HG03135 (cell line): ENCODE measurements at regions not wholly inside any gene's neighbourhood (a gene's known extent, or its start where the extent isn't known, plus 50 kb on each side); places are given as distances from the start of the nearest gene placed in this dataset.
"Not testable (repeated sequence)": the region's sequence is repeated elsewhere in the genome, so short reads cannot be mapped to it uniquely, and the experiment has no call there.

Source experiments
- ATAC-seq: cut with Tn5 transposase; IDR thresholded peaks from one replicate; pipeline ENCODE4 v1.9.1; 2021; ENCODE audit warnings: mild to moderate bottlenecking, moderate library complexity; ENCODE audit not compliant: unreplicated experiment

DNA sequence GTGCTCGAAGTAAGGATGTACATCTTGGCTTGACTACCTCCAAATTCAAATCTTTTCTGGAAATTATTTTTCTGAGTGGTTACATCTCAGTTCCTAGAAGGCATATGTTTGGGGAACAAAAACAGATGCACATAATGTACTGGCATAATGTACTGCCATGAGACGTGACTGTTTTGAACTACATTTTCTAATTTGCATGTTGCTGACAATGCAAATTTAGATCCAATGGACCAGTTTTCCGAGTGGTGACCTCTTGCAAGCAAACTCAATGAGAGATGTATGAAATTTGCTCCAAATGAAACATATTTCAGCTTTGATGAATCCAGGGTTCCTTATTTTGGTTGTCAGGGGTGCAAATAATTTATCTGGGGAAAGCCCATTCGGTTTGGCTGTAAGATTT is 694.3 kb downstream of the GRXCR1 start:
- no peak for ATAC-seq

DNA sequence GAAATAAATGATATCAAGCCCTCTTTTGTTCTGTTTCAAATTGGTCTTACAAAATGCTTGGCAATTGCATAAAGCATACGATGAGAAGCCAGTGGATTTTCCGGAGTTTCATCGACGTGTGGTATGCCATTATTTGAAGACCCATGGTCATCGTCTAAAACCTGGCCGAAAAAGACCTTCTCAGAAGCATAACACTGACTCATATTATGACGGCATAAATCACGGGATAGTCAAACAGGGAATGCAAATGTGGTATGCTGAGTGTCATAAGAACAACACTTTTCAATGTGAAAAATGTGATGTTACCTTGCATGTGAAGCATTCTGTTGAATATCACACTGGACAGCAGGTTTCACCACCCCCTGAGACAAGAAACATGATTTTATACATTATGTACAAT is 695.2 kb downstream of the GRXCR1 start:
- ATAC-seq, result no peak

GRCh38 chr4:43607400-43607799 is 714.9 kb downstream of the GRXCR1 start:
- ATAC-seq, result no peak

- ATAC-seq, result no peak
These were observed 715.4 kb downstream of the GRXCR1 start for GRCh38 chr4:43607827-43608461.

- no peak for ATAC-seq
These were observed 726.7 kb downstream of the GRXCR1 start for GRCh38 chr4:43619219-43619618.

DNA sequence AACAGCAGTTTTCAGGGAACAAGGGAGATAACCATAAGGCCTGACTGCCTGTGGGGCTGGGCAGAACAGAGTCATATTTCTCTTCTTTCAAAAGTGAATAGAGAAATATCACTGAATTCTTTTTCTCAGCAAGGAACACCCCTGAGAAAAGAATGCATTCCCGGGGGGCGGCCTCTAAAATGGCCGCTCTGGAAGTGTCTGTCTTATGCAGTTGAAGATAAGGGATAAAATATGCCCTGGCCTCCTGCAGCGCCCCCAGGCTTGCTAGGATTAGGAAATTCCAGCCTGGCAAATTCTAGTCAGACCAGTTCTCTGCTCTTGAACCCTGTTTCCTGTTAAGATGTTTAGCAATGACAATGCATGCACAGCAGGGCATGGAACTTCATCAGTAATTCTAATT is 745.4 kb downstream of the GRXCR1 start:
- not testable (repeated sequence) for ATAC-seq

DNA sequence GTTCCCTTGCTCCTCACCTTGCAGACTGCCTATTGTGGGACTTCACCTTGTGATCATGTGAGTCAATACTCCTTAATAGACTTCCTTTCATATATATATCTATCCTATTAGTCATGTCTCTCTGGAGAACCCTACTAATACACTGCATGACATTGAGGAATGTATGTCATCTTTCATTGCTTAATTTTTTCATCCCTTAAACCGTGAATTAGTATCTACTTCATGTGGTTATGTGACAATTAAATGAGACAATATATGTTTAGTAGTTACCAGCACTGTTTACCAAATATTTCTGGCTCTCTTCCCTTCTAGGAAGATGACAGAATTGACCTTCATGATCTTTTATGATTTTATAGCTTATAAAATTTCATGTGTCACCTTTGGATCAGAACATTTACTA is 759.5 kb downstream of the GRXCR1 start:
- ATAC-seq, result no peak

DNA sequence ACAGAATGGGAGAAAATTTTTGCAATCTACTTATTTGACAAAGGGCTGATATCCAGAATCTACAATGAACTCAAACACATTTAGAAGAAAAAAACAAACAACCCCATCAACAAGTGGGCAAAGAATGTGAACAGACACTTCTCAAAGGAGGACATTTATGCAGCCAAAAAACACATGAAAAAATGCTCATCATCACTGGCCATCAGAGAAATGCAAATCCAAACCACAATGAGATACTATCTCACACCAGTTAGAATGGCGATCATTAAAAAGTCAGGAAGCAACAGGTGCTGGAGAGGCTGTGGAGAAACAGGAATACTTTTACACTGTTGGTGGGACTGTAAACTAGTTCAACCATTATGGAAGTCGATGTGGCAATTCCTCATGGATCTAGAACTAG is 767.0 kb downstream of the GRXCR1 start:
- not testable (repeated sequence) for ATAC-seq

DNA sequence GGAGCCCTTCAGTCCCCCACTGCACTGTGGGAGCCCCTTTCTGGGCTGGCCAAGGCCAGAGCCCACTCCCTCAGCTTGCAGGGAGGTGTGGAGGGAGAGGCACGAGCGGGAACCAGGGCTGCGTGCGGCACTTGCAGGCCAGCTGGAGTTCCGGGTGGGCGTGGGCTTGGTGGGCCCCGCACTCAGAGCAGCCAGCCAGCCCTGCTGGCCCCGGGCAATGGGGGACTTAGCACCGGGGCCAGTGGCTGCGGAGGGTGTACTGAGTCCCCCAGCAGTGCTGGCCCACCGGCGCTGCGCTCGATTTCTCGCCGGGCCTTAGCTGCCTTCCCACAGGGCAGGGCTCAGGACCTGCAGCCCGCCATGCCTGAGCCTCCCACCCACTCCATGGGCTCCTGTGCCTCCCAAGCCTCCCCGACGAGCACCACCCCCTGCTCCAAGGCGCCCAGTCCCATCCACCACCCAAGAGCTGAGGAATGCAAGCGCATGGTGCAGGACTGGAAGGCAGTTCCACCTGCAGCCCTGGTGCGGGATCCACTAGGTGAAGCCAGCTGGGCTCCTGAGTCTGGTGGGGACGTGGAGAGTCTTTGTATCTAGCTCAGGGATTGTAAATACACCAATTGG is 776.2 kb downstream of the KCTD8 start:
- ATAC-seq, result not testable (repeated sequence)

DNA sequence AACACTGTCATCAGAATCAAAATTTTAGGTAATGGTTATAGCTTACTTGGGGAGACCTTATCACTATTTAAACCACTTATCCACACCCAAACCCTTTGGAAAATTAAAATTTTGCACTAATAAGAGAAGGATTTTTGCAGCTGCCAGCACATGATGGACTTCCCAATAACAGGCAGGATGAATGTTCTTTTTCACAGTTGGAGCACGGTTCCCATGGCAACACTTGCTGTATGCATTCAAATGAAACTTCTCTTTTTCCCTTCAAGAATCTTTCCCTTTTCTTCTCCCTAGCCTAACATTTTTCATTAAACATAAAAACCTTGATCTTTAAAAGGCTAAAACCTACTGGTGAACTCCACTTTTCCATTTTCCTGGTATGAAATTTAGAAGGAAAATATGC is 768.2 kb downstream of the KCTD8 start:
- ATAC-seq, result no peak

- no peak for ATAC-seq
These were observed 766.1 kb downstream of the KCTD8 start for GRCh38 chr4:43682551-43682950.

GRCh38 chr4:43690116-43690515 is 758.5 kb downstream of the KCTD8 start:
- no peak for ATAC-seq

- no peak for ATAC-seq
These were observed 754.7 kb downstream of the KCTD8 start for GRCh38 chr4:43693876-43694275.

DNA sequence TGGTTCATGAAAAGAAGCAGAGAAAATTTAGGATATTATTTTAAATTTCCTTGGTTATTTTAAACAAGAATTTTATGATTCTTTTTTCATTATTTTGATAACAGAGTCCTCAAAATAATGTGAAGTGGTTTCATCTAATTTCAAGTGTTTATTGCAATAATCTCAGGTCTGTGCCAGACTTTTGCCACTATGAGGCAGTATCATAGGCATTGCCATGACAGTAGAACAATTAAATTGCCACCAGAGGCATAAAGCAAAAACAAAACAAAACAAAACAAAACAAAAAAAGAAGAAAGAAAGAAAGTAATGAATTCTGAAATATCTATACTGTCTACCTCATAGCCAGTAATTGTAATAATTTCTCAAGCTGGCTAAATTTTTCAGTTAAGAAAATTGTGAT is 739.2 kb downstream of the KCTD8 start:
- no peak for ATAC-seq

GRCh38 chr4:43716721-43717395 is 731.8 kb downstream of the KCTD8 start:
- ATAC-seq, result no peak

DNA sequence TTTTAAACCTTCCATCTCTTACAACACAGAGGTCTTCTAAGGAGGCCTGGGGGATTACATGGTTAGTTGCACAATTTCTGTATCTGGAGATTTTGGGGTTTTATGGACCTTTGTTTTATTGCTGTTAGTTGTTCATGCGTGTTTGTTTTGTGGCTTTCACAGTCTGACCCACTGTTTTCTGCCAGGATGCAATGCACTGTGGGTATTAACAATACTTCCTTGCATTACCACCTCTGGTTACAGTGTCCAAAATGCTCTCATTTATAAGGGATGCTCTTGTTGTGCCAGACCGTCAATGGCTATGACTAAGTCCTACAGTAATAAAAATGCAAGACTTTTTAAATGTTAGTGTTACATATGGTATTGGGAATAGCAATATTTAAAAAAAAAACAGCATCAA is 730.2 kb downstream of the KCTD8 start:
- no peak for ATAC-seq

- no peak for ATAC-seq
These were observed 715.7 kb downstream of the KCTD8 start for GRCh38 chr4:43732829-43733426.

DNA sequence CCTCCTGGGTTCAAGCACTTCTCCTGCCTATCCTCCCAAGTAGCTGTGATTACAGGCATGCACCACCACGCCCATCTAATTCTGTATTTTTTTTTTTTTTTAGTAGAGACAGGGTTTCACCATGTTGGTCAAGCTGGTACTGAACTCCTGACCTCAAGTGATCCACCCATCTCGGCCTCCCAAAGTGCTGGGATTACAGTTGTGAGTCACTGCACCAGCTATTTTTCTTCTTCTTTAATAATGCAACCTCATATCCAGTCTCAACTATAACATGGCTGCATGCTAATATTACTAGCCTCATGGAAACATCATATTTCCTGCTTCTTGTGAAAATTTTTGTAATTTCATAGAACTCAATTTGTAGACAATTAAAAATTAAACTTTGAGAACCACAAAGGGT is 706.5 kb downstream of the KCTD8 start:
- ATAC-seq, result no peak

DNA sequence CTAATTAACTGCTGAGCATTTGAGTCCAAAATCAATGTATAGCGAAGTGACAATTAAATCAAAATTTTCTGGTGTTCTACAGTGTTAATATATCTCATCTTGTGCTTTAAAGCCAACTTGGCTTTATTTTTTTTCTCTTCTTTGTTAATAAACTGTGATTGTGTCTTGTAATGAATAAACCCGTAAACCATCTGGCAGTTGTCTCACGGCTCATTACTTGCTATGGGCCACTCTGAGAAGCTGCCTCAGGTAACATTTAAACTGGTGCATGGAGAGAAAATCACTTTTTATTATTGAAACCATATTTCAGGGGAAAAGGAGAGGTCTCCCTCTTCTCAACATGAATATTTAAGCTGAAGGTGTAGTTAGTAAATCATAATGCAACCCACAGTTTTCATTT is 694.0 kb downstream of the KCTD8 start:
- no peak for ATAC-seq

DNA sequence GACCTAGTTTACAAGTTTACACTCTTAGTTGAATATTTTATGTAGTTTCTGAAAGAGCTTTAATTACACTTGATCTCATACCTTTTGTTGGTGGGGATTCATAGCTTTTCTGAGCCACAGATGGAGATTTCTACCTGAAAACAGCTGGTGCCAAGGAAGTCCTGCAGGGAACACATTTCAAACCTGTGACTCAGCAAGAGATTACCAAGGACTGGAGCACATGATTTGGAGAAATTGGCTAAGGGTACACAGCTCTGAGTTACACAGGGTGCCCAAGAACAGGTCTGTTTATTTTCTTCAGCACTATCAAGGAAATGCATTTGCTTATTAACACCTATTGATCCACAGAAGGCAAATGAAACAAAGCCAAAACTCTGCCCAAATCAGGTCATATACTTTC is 691.5 kb downstream of the KCTD8 start:
- no peak for ATAC-seq

GRCh38 chr4:43758836-43759235 is 689.8 kb downstream of the KCTD8 start:
- no peak for ATAC-seq

DNA sequence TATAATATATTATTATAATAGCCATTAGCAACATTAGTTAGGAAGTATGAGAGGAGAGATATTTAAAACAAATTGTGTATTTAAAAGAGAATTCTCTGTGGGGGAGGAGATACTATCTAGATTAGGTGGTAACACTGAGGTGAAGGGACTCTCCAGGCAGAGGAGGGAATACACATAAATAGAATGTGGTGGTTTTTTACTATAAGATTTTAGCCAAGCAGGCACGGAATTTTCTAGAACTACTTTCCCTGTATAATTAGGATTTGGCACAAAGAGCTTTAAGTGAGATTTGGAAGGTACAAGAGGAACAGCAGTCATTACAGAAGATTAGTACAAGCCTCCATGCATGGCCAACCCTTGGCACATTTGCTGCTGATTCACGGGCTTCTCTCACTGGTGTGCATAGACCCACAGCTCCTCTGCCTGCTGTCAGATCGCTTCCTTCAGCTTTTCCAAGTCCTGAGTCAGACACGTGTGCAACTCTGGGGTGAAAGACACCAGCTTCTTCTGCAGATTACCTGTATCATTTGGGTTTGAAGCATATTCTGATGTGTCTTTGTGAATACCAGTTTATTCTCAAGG is 685.5 kb downstream of the KCTD8 start:
- no peak for ATAC-seq
